ENCODE measurements at regions not wholly inside any gene's neighbourhood (a gene's known extent, or its start where the extent isn't known, plus 50 kb on each side); places are given as distances from the start of the nearest gene placed in this dataset.

GRCh38 chr16:24482681-24483202, 56.6 kb upstream of the RBBP6 start:
- CTCF ChIA-PET, result no interaction called here
- WGBS, 2 experiments (ENCODE audit: extremely low coverage in 2 of 2, insufficient read length in 1 of 2), result no CpG with 5 or more reads among the region's 4 CpGs

More at GRCh38 chr16:24482681-24483202, 56.6 kb upstream of the RBBP6 start:
- dilution Hi-C loops (cut with HindIII; ENCODE audit: low sequenced_read_pairs, unreplicated experiment), result no loop called here
- Histone ChIP-seq H3K36me3 (ENCODE audit: control insufficient read depth, insufficient read depth, low read length) (no peaks in the 10 kb centered on the region), H2BK120ac (ENCODE audit: low read depth, low read length) (no peak overlapping the region), H2AK5ac (ENCODE audit: low read depth, low read length) (no peak overlapping the region), H4K8ac (ENCODE audit: low read depth in 2 of 2, low read length in 2 of 2) (no peak overlapping the region), H2AFZ (replicated peaks; ENCODE audit: low read length, poor library complexity) (peak overlapping the region; percentile 11), H3K9ac (ENCODE audit: low read depth, low read length) (no peak overlapping the region), H2BK5ac (ENCODE audit: low read depth, low read length, poor library complexity, severe bottlenecking) (no peak overlapping the region), H3K9me1 (ENCODE audit: insufficient read depth, low read length) (no peaks in the 10 kb centered on the region), H3K14ac (replicated peaks; ENCODE audit: low read depth, low read length) (no peak overlapping the region), H3K56ac (ENCODE audit: extremely low read depth, insufficient read depth, low read length) (no peak overlapping the region), H3K23ac (ENCODE audit: low read depth, low read length) (no peak overlapping the region), H3K27ac (ENCODE audit: insufficient read depth, low read length) (no peak overlapping the region), H3K4me1 (ENCODE audit: control insufficient read depth, insufficient read depth, low read length) (no peaks in the 10 kb centered on the region), H4K5ac (ENCODE audit: low read depth, low read length) (no peak overlapping the region), H3K27me3 (ENCODE audit: control insufficient read depth, insufficient read depth, low read length) (no peaks in the 10 kb centered on the region; the same call in 1 of the 2 replicates), H4K91ac (ENCODE audit: insufficient read depth, low read depth, low read length) (no peak overlapping the region), H2BK15ac (ENCODE audit: low read depth, low read length) (no peak overlapping the region), H2BK20ac (ENCODE audit: low read depth, low read length) (no peak overlapping the region), H3K4me3 (ENCODE audit: insufficient read depth, low read depth, low read length) (no peak overlapping the region), H2AK9ac (replicated peaks; ENCODE audit: low read depth, low read length, poor library complexity) (no peak overlapping the region), H4K20me1 (ENCODE audit: insufficient read depth, low read length) (no peaks in the 10 kb centered on the region), H3K4ac (ENCODE audit: low read depth, low read length) (no peak overlapping the region), H3K9me3 (ENCODE audit: control insufficient read depth, insufficient read depth, low read length) (no peaks in the 10 kb centered on the region), H3K18ac (ENCODE audit: low read depth, low read length) (no peak overlapping the region), H3K79me1 (ENCODE audit: low read depth in 1 of 2, low read length in 2 of 2) (no peaks in the 10 kb centered on the region), H3K4me2 (ENCODE audit: low read depth, low read length) (no peak overlapping the region)
- in situ Hi-C loops (cut with MboI; ENCODE audit: low sequenced_read_pairs), result no loop called here
- ATAC-seq (ENCODE audit: low read depth), result no peak
- no peak for TF ChIP-seq MAFK (IDR thresholded peaks at IDR 0.05; ENCODE audit: low read depth, low read length)
- no peak for TF ChIP-seq RFX5 (IDR thresholded peaks at IDR 0.05; ENCODE audit: low read depth, low read length)
- no peak for TF ChIP-seq FOS (IDR thresholded peaks at IDR 0.05; ENCODE audit: low read depth, low read length)
- TF ChIP-seq CHD1 (IDR thresholded peaks at IDR 0.05; ENCODE audit: low read depth, low read length), result no peak
- TF ChIP-seq CEBPB (IDR thresholded peaks at IDR 0.05; ENCODE audit: low read depth, low read length), result no peak
- TF ChIP-seq CTCF (conservative IDR thresholded peaks at IDR 0.05; ENCODE audit: low read depth, low read length), result no peak
- no peak for TF ChIP-seq BHLHE40 (IDR thresholded peaks at IDR 0.05; ENCODE audit: low read depth, low read length)
- no peak for TF ChIP-seq RAD21 (IDR thresholded peaks at IDR 0.05; ENCODE audit: low read length)
- TF ChIP-seq NFE2L2 (IDR thresholded peaks at IDR 0.05; ENCODE audit: low read depth, low read length), result no peak
- TF ChIP-seq MXI1 (IDR thresholded peaks at IDR 0.05; ENCODE audit: borderline replicate concordance, low read depth, low read length), result no peak
- no peak for TF ChIP-seq POLR2A (IDR thresholded peaks at IDR 0.05; ENCODE audit: low read depth, low read length)
- TF ChIP-seq SMC3 (IDR thresholded peaks at IDR 0.05; ENCODE audit: low read depth, low read length), result no peak
- TF ChIP-seq ELK1 (IDR thresholded peaks at IDR 0.05; ENCODE audit: borderline replicate concordance, low read depth, low read length), result no peak
- TF ChIP-seq USF2 (IDR thresholded peaks at IDR 0.05; ENCODE audit: low read depth, low read length), result no peak
- no peak for TF ChIP-seq MAZ (IDR thresholded peaks at IDR 0.05; ENCODE audit: borderline replicate concordance, low read depth, low read length)
- intact Hi-C loops (cut with micrococcal nuclease), result no loop called here
- DNase-seq, result no peak
- no TSS peak for BruUV-seq (replicated peaks)
- POLR2A ChIA-PET (ENCODE audit: unreplicated experiment), result interaction anchor here (0.6 kb wide), 1 partner anchor 948 kb away, joined by 17 read pairs; no protein-coding TSS in a partner anchor

All from IMR-90 (cell line).